ENCODE measurements at regions not wholly inside any gene's neighbourhood (a gene's known extent, or its start where the extent isn't known, plus 50 kb on each side); places are given as distances from the start of the nearest gene placed in this dataset.

- no peak for TF ChIP-seq CTCF (conservative IDR thresholded peaks at IDR 0.05 in 1 of 2, IDR thresholded peaks at IDR 0.05 in 1 of 2; ENCODE audit: extremely low read depth in 1 of 2, insufficient read depth in 1 of 2, low read depth in 1 of 2, low read length in 2 of 2)
- no peak for TF ChIP-seq EZH2 (IDR thresholded peaks at IDR 0.05; ENCODE audit: borderline replicate concordance, low read length)
These were observed 504.1 kb downstream of the PLXNA4 start for GRCh38 chr7:132072165-132072564.
